K562 (cell line): ENCODE measurements at regions not wholly inside any gene's neighbourhood (a gene's known extent, or its start where the extent isn't known, plus 50 kb on each side); places are given as distances from the start of the nearest gene placed in this dataset.

Experiments used
- ATAC-seq: fragments of 200-7000 bp; cut with Tn5 transposase; 3 replicates; pipeline ENCODE4 v1.9.1; 2020; ENCODE audit warnings: moderate library complexity
- BruUV-seq: library from RNA; stranded (reverse); fragments of 400-500 nt; replicated peaks from 2 replicates; lab custom pipeline; 2021; lab: Mats Ljungman, UMichigan
- CTCF ChIA-PET: fragments of 300-600 bp; formaldehyde crosslinking; extraction: SDS; loops from one replicate; lab custom pipeline; 2021; ENCODE audit warnings: low intra/inter-chr PET ratio; lab: Yijun Ruan, JAX
- POLR2A ChIA-PET: fragments of 300-600, 350-650 bp; sonication (Branson Sonifier 250); formaldehyde crosslinking; extraction: SDS; loops from one replicate; lab custom pipeline; 2021; ENCODE audit warnings: antibody characterized with exemption, inconsistent platforms; lab: Yijun Ruan, JAX
- DNase-seq, 4 experiments: peaks; one replicate each; pipeline versions ENCODE4 v3.0.0 to v3.0.0-alpha.2; 2011 to 2018; ENCODE audit warnings: low spot score in 3 of 4, mixed read lengths in 3 of 4; ENCODE audit errors: extremely low read depth in 1 of 4
- FAIRE-seq: peaks from 2 replicates; lab custom pipeline; 2011; peaks lifted over from hg19 to GRCh38; lab: Jason Lieb, UNC
- H2AFZ ChIP-seq: 2 replicates; pipeline ENCODE4 v1.6.0; 2011; ENCODE audit warnings: low read depth, low read length, control low read depth, inconsistent platforms
- H3K27ac ChIP-seq: fragments of 200-600 bp; 3 replicates; pipeline ENCODE4 v1.8.0; 2011; ENCODE audit warnings: low read depth, mild to moderate bottlenecking, control low read depth, inconsistent platforms, low read length, moderate library complexity, mixed read lengths; ENCODE audit errors: extremely low read depth
- H3K27me3 ChIP-seq, 2 experiments: fragments of 300-600 bp in 1 of 2; 2 replicates in 1 of 2; 3 replicates in 1 of 2; pipeline versions ENCODE4 v1.6.0 to v1.8.0; 2011; ENCODE audit warnings: inconsistent platforms in 2 of 2, low read length in 2 of 2, mild to moderate bottlenecking in 1 of 2, mixed read lengths in 1 of 2, moderate library complexity in 1 of 2; ENCODE audit not compliant: control insufficient read depth in 2 of 2, insufficient read depth in 2 of 2
- H3K36me3 ChIP-seq: fragments of 300-600 bp; 3 replicates; pipeline ENCODE4 v1.8.0; 2011; ENCODE audit warnings: mild to moderate bottlenecking, low read length, inconsistent platforms; ENCODE audit not compliant: control insufficient read depth, insufficient read depth
- H3K4me1 ChIP-seq, 2 experiments: fragments of 200-600 bp in 1 of 2; replicated peaks in 1 of 2; 2 replicates in 1 of 2; 3 replicates in 1 of 2; pipeline versions ENCODE4 v1.5.1 to v1.8.0; 2011; ENCODE audit warnings: inconsistent platforms in 2 of 2, low read length in 2 of 2, mild to moderate bottlenecking in 1 of 2, mixed read lengths in 1 of 2, moderate library complexity in 1 of 2; ENCODE audit not compliant: control insufficient read depth in 2 of 2, insufficient read depth in 2 of 2
- H3K4me2 ChIP-seq: 2 replicates; pipeline ENCODE4 v1.6.1; 2011; ENCODE audit warnings: low read length, control low read depth, inconsistent platforms, mixed read lengths; ENCODE audit not compliant: insufficient read depth
- H3K4me3 ChIP-seq: fragments of 200-600 bp; sonication (generic), shearing (Covaris generic); 2 replicates; pipeline ENCODE4 v1.5.1; 2016; ENCODE audit warnings: control low read depth, inconsistent platforms
- H3K79me2 ChIP-seq: fragments of 200-600 bp; 3 replicates; pipeline ENCODE4 v1.8.0; 2011; ENCODE audit warnings: low read length, inconsistent platforms; ENCODE audit not compliant: control insufficient read depth, insufficient read depth
- H3K9ac ChIP-seq, 2 experiments: 2 replicates each; pipeline versions ENCODE4 v1.6.0 to v1.6.1; 2011; ENCODE audit warnings: low read depth in 2 of 2, low read length in 2 of 2, control low read depth in 1 of 2, inconsistent platforms in 1 of 2, mild to moderate bottlenecking in 1 of 2, mixed read lengths in 1 of 2; ENCODE audit not compliant: insufficient read depth in 1 of 2
- H3K9me1 ChIP-seq: one replicate; pipeline ENCODE4 v1.6.0; 2011; ENCODE audit warnings: inconsistent platforms, mild to moderate bottlenecking, low read length, moderate library complexity; ENCODE audit not compliant: control insufficient read depth, insufficient read depth
- H3K9me3 ChIP-seq: replicated peaks from 2 replicates; pipeline ENCODE4 v1.5.1; 2011; ENCODE audit warnings: low read depth, low read length, inconsistent platforms; ENCODE audit not compliant: control insufficient read depth, insufficient read depth
- H4K20me1 ChIP-seq: replicated peaks from 2 replicates; pipeline ENCODE4 v1.6.1; 2011; ENCODE audit warnings: low read length, inconsistent platforms, mixed read lengths; ENCODE audit not compliant: control insufficient read depth, insufficient read depth
- FOXJ2 ChIP-seq: fragments of 200-800 bp; sonication (Bioruptor generic); IDR thresholded peaks from 2 replicates; pipeline ENCODE4 v1.6.1; 2016; ENCODE audit warnings: missing genetic modification characterization, missing compliant biosample characterization
- GATA2 ChIP-seq: sonication (generic); formaldehyde crosslinking; IDR thresholded peaks from 2 replicates; pipeline ENCODE4 v1.4.0; 2020; ENCODE audit warnings: mild to moderate bottlenecking, missing genetic modification reagents
- KDM1A ChIP-seq, 2 experiments: fragments of 450-650 bp; IDR thresholded peaks; 2 replicates each; pipeline ENCODE4 v1.6.1; 2016; ENCODE audit warnings: mild to moderate bottlenecking in 2 of 2
- KDM4B ChIP-seq, 2 experiments: fragments of 450-650 bp in 1 of 2; sonication (generic) in 1 of 2; IDR thresholded peaks; 2 replicates each; pipeline ENCODE4 v1.6.1; 2016 to 2017; ENCODE audit warnings: borderline replicate concordance in 2 of 2, antibody characterized with exemption in 1 of 2, low read depth in 1 of 2, mild to moderate bottlenecking in 1 of 2
- MAX ChIP-seq: sonication (generic); formaldehyde crosslinking; IDR thresholded peaks from 2 replicates; pipeline ENCODE4 v1.9.0; 2022; ENCODE audit warnings: mild to moderate bottlenecking, missing genetic modification reagents
- SMARCA5 ChIP-seq: fragments of 450-650 bp; IDR thresholded peaks from 2 replicates; pipeline ENCODE4 v1.6.1; 2016
- TBP ChIP-seq: optimal IDR thresholded peaks from 2 replicates; pipeline ENCODE3; 2011; ENCODE audit warnings: low read depth, low read length, improper control_type of control experiment
- TCF7L2 ChIP-seq: fragments of 150-350 bp; IDR thresholded peaks from 2 replicates; pipeline ENCODE4 v1.6.1; 2016; ENCODE audit warnings: low read depth, mild to moderate bottlenecking, low read length, moderate library complexity
- TEAD1 ChIP-seq, 2 experiments: fragments of 450-650 bp in 1 of 2; sonication (generic) in 1 of 2; formaldehyde crosslinking; IDR thresholded peaks; 2 replicates each; pipeline versions ENCODE4 v1.4.0 to v1.8.0; 2020 to 2022; ENCODE audit warnings: mild to moderate bottlenecking in 2 of 2, missing genetic modification reagents in 1 of 2
- ZNF140 ChIP-seq: fragments of 250-450 bp; sonication (Bioruptor Pico); IDR thresholded peaks from 2 replicates; pipeline ENCODE4 v1.8.0; 2021; ENCODE audit warnings: moderate library complexity, mild to moderate bottlenecking, inconsistent platforms
- ZNF280A ChIP-seq: fragments of 450-650 bp; IDR thresholded peaks from 2 replicates; pipeline ENCODE4 v1.6.1; 2018; ENCODE audit warnings: mild to moderate bottlenecking, low read depth; ENCODE audit not compliant: partially characterized antibody
- ZNF282 ChIP-seq: sonication (generic); formaldehyde crosslinking; IDR thresholded peaks from 2 replicates; pipeline ENCODE4 v1.8.1; 2023; ENCODE audit warnings: missing genetic modification reagents
- ZNF584 ChIP-seq: fragments of 200-800 bp; sonication (Bioruptor generic); IDR thresholded peaks from 2 replicates; pipeline ENCODE4 v1.6.1; 2016; ENCODE audit warnings: low read depth, mild to moderate bottlenecking, missing genetic modification characterization, missing compliant biosample characterization
- WGBS: fragments of 100-300 bp; shearing (Covaris generic); methylation state at CpG from one replicate; pipeline ENCODE4 v1.1.6; 2016; ENCODE audit warnings: low coverage, mixed read lengths; ENCODE audit not compliant: insufficient coverage; ENCODE audit errors: missing lambda C conversion rate; 5-methylcytosine and 5-hydroxymethylcytosine counted together
- in situ Hi-C: fragments of 300-500 bp; cut with MboI; formaldehyde crosslinking; loops from 4 replicates; pipeline ENCODE4 v1.15.0; 2018; ENCODE audit warnings: inconsistent platforms, mixed read lengths
- intact Hi-C: fragments of 100-400 bp; cut with micrococcal nuclease; formaldehyde crosslinking; loops from 2 replicates; pipeline ENCODE4 v1.14.2; 2022
- TF ChIP-seq, protein P1 (sequence below): fragments of 450-650 bp; IDR thresholded peaks from 2 replicates; pipeline ENCODE4 v1.7.1; 2018; ENCODE audit warnings: mild to moderate bottlenecking, low read depth; ENCODE audit not compliant: partially characterized antibody

DNA sequence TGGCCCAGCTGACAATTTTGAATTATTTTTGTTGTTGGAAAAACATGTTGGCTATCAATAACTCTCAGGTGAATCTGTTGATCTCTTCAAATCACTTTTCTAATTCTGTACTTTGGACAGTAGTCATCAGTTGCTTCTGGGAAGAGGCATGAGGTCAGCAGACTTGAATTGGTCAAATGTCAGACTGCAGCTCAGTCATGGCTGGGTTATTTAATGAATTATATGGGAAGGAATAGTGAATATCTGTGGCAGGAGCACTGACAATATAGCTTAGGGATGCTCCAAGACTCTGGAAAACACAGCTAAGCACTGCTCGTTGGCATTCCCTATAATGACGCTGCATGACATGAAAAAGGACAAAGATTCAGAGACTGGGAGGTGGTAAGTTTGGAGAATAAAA, 98.8 kb upstream of the GAP43 start (continued):
- TF ChIP-seq ZNF280A = no peak
- TF ChIP-seq KDM1A (IDR thresholded peaks at IDR 0.05) = no peak
- no peak for TF ChIP-seq ZNF584 (CRISPR knock-in tag)
- no peak for TF ChIP-seq GATA2 (CRISPR knock-in tag)
- no peak for TF ChIP-seq TCF7L2
- no peak for TF ChIP-seq TEAD1 (CRISPR knock-in tag; IDR thresholded peaks at IDR 0.05)

DNA sequence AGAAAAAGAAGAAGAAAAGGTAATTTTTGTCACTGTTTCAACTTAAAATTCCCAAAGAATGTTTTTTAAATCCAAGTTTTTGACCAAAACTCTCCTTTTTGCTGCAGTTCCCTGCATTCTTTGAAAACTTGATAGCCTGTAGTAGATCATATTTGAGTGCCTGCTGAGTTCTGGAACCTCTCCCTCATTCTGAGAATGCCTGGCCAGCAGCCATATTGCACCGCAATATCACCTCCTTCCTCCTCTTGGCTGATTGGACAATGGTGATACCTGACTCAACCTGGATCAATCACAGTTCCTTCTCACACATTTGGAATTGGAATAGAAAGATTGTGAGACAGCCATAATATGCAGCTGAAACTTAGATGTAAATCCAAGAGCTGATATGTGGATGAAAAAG, 97.6 kb upstream of the GAP43 start:
- intact Hi-C loops = no loop called here
- WGBS = no CpG with 5 or more reads among the region's 1 CpG
- no peak overlapping the region for H3K4me2 ChIP-seq
- no peak for FAIRE-seq
- H3K36me3 ChIP-seq = no peaks in the 10 kb centered on the region
- H3K9me3 ChIP-seq = no peaks in the 10 kb centered on the region
- H3K9ac ChIP-seq = no peak overlapping the region
- H3K4me1 ChIP-seq = no peaks in the 10 kb centered on the region
- CTCF ChIA-PET = no interaction called here
- BruUV-seq = no TSS peak
- H2AFZ ChIP-seq = no peak overlapping the region
- H3K9me1 ChIP-seq = no peaks in the 10 kb centered on the region
- no peak for DNase-seq
- no peak overlapping the region for H3K27ac ChIP-seq
- ATAC-seq = no peak
- H3K79me2 ChIP-seq = no peaks in the 10 kb centered on the region
- in situ Hi-C loops = no loop called here
- H3K27me3 ChIP-seq = no peaks in the 10 kb centered on the region
- POLR2A ChIA-PET = no interaction called here
- no peaks in the 10 kb centered on the region for H4K20me1 ChIP-seq
- no peak overlapping the region for H3K4me3 ChIP-seq
- TF ChIP-seq KDM4B (IDR thresholded peaks at IDR 0.05; ENCODE audit: borderline replicate concordance in 2 of 2, low read depth in 1 of 2) = no peak
- TF ChIP-seq ZNF140 (CRISPR knock-in tag) = no peak
- TF ChIP-seq FOXJ2 (tag) = no peak
- TF ChIP-seq MAX = no peak
- TF ChIP-seq ZNF282 = no peak
- TF ChIP-seq SMARCA5 = no peak
- no peak for TF ChIP-seq TBP
- TF ChIP-seq, protein P1, sequence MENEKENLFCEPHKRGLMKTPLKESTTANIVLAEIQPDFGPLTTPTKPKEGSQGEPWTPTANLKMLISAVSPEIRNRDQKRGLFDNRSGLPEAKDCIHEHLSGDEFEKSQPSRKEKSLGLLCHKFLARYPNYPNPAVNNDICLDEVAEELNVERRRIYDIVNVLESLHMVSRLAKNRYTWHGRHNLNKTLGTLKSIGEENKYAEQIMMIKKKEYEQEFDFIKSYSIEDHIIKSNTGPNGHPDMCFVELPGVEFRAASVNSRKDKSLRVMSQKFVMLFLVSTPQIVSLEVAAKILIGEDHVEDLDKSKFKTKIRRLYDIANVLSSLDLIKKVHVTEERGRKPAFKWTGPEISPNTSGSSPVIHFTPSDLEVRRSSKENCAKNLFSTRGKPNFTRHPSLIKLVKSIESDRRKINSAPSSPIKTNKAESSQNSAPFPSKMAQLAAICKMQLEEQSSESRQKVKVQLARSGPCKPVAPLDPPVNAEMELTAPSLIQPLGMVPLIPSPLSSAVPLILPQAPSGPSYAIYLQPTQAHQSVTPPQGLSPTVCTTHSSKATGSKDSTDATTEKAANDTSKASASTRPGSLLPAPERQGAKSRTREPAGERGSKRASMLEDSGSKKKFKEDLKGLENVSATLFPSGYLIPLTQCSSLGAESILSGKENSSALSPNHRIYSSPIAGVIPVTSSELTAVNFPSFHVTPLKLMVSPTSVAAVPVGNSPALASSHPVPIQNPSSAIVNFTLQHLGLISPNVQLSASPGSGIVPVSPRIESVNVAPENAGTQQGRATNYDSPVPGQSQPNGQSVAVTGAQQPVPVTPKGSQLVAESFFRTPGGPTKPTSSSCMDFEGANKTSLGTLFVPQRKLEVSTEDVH = no peak
